RWPE2 (cell line): ENCODE measurements at regions not wholly inside any gene's neighbourhood (a gene's known extent, or its start where the extent isn't known, plus 50 kb on each side); places are given as distances from the start of the nearest gene placed in this dataset.

Source experiments
- ATAC-seq: fragments of 200-7000 bp; cut with Tn5 transposase; 3 replicates; pipeline ENCODE4 v1.9.1; 2021; ENCODE audit warnings: low read depth
- DNase-seq: peaks from one replicate; pipeline ENCODE4 v3.0.0-alpha.2; 2020; ENCODE audit warnings: low spot score
- H3K27ac ChIP-seq: fragments of 450-650 bp; 2 replicates; pipeline ENCODE4 v1.5.1; 2017; ENCODE audit warnings: mild to moderate bottlenecking; ENCODE audit not compliant: poor library complexity, severe bottlenecking
- H3K27me3 ChIP-seq: fragments of 250-450 bp; sonication (Bioruptor Pico); 2 replicates; pipeline ENCODE4 v1.5.1; 2021; ENCODE audit warnings: mild to moderate bottlenecking, moderate library complexity; ENCODE audit not compliant: insufficient read depth, poor library complexity, severe bottlenecking
- H3K36me3 ChIP-seq: fragments of 250-450 bp; sonication (Bioruptor Pico); 2 replicates; pipeline ENCODE4 v1.5.1; 2020; ENCODE audit warnings: low read depth, mild to moderate bottlenecking, moderate library complexity
- H3K4me1 ChIP-seq: fragments of 250-450 bp; sonication (Bioruptor Pico); 2 replicates; pipeline ENCODE4 v1.5.1; 2021; ENCODE audit warnings: mild to moderate bottlenecking, moderate library complexity; ENCODE audit not compliant: insufficient read depth, poor library complexity, severe bottlenecking
- H3K4me3 ChIP-seq: fragments of 250-450 bp; sonication (Bioruptor Pico); 2 replicates; pipeline ENCODE4 v1.5.1; 2021; ENCODE audit warnings: mild to moderate bottlenecking, moderate library complexity; ENCODE audit not compliant: severe bottlenecking
- H3K9me3 ChIP-seq: fragments of 250-450 bp; sonication (Bioruptor Pico); 2 replicates; pipeline ENCODE4 v1.5.1; 2021; ENCODE audit warnings: mild to moderate bottlenecking, moderate library complexity; ENCODE audit not compliant: severe bottlenecking
- CTCF ChIP-seq: fragments of 450-650 bp; IDR thresholded peaks from one replicate; pipeline ENCODE4 v1.5.1; 2017; ENCODE audit warnings: mild to moderate bottlenecking, moderate library complexity; ENCODE audit not compliant: poor library complexity, severe bottlenecking

GRCh38 chr13:30816736-30817135 is 81.4 kb downstream of the ALOX5AP start:
- ATAC-seq (no peak), DNase-seq (no peak)
- TF ChIP-seq CTCF = no peak

GRCh38 chr13:30818323-30818960 is 83.1 kb downstream of the ALOX5AP start:
- no peak for DNase-seq
- ATAC-seq = peak; percentile 74
- peaks cover 12% of the 10 kb centered on the region for H3K4me1 ChIP-seq
- no peaks in the 10 kb centered on the region for H3K36me3 ChIP-seq
- H3K4me3 ChIP-seq = no peak overlapping the region
- peak overlapping the region; percentile 35 for H3K27ac ChIP-seq
- H3K9me3 ChIP-seq = no peaks in the 10 kb centered on the region
- TF ChIP-seq CTCF = no peak
- H3K27me3 ChIP-seq = no peaks in the 10 kb centered on the region

More at GRCh38 chr13:30816736-30817135, 81.4 kb downstream of the ALOX5AP start:
- Histone ChIP-seq H3K4me3 (no peak overlapping the region), H3K9me3 (no peaks in the 10 kb centered on the region), H3K27ac (no peak overlapping the region), H3K36me3 (no peaks in the 10 kb centered on the region), H3K4me1 (peaks cover 10% of the 10 kb centered on the region), H3K27me3 (no peaks in the 10 kb centered on the region)

- DNase-seq = no peak
- Histone ChIP-seq H3K27me3 (no peaks in the 10 kb centered on the region), H3K36me3 (no peaks in the 10 kb centered on the region), H3K9me3 (no peaks in the 10 kb centered on the region), H3K4me1 (peaks cover 12% of the 10 kb centered on the region), H3K4me3 (no peak overlapping the region), H3K27ac (peak overlapping the region; percentile 35)
- no peak for ATAC-seq
- TF ChIP-seq CTCF = no peak
Observed at GRCh38 chr13:30819136-30819888, 84.0 kb downstream of the ALOX5AP start.

- DNase-seq (no peak), ATAC-seq (no peak)
- Histone ChIP-seq H3K4me1 (peaks cover 12% of the 10 kb centered on the region), H3K27me3 (no peaks in the 10 kb centered on the region), H3K9me3 (no peaks in the 10 kb centered on the region), H3K36me3 (no peaks in the 10 kb centered on the region), H3K4me3 (no peak overlapping the region), H3K27ac (peak overlapping the region; percentile 26)
- no peak for TF ChIP-seq CTCF
Observed at GRCh38 chr13:30821421-30821820, 84.7 kb upstream of the MEDAG start.

- no peak overlapping the region for H3K27ac ChIP-seq
- ATAC-seq (no peak), DNase-seq (no peak)
- no peak overlapping the region for H3K4me3 ChIP-seq
- H3K4me1 ChIP-seq = peaks cover 19% of the 10 kb centered on the region
- H3K36me3 ChIP-seq = no peaks in the 10 kb centered on the region
- no peaks in the 10 kb centered on the region for H3K27me3 ChIP-seq
- H3K9me3 ChIP-seq = no peaks in the 10 kb centered on the region
- no peak for TF ChIP-seq CTCF
Observed at GRCh38 chr13:30824651-30825050, 81.4 kb upstream of the MEDAG start.
